ENCODE measurements at regions not wholly inside any gene's neighbourhood (a gene's known extent, or its start where the extent isn't known, plus 50 kb on each side); places are given as distances from the start of the nearest gene placed in this dataset.

GRCh38 chr7:84848219-84848973, 338.5 kb downstream of the SEMA3D start:
- TF ChIP-seq CTCF (IDR thresholded peaks at IDR 0.05) (no peak), POLR2A (IDR thresholded peaks at IDR 0.05) (no peak), EP300 (IDR thresholded peaks at IDR 0.05) (no peak)

All from tibial nerve (tissue), 4 donors.